GM12891 (cell line): ENCODE measurements at regions not wholly inside any gene's neighbourhood (a gene's known extent, or its start where the extent isn't known, plus 50 kb on each side); places are given as distances from the start of the nearest gene placed in this dataset.

ENCODE experiments used
- PAX5 ChIP-seq: IDR thresholded peaks from 2 replicates; pipeline ENCODE4 v1.6.1; 2011; ENCODE audit warnings: low read length, moderate library complexity, mild to moderate bottlenecking; ENCODE audit not compliant: insufficient read depth, severe bottlenecking
- POLR2A ChIP-seq: IDR thresholded peaks from 2 replicates; pipeline ENCODE4 v1.6.1; 2011; ENCODE audit warnings: low read depth, low read length, control low read depth
- POLR2AphosphoS5 ChIP-seq: IDR thresholded peaks from 2 replicates; pipeline ENCODE4 v1.6.1; 2011; ENCODE audit warnings: low read depth, low read length, control low read depth
- SPI1 ChIP-seq: IDR thresholded peaks from 2 replicates; pipeline ENCODE4 v1.6.1; 2011; ENCODE audit warnings: low read depth, low read length, control low read depth
- TAF1 ChIP-seq: IDR thresholded peaks from 2 replicates; pipeline ENCODE4 v1.6.1; 2011; ENCODE audit warnings: low read depth, low read length, control low read depth

- TF ChIP-seq POLR2A (no peak), POLR2AphosphoS5 (no peak), TAF1 (no peak), SPI1 (no peak), PAX5 (no peak)
Measured at GRCh38 chr6:90891355-90891754, 304.5 kb upstream of the MAP3K7 start.
